NCI-H187 (cell line): ENCODE measurements at regions not wholly inside any gene's neighbourhood (a gene's known extent, or its start where the extent isn't known, plus 50 kb on each side); places are given as distances from the start of the nearest gene placed in this dataset.
"Not testable (repeated sequence)": the region's sequence is repeated elsewhere in the genome, so short reads cannot be mapped to it uniquely, and the experiment has no call there.

Experiments
- DNase-seq, 2 experiments: peaks; one replicate each; lab custom pipeline; 2025; lab: John Stamatoyannopoulos, UW

- DNase-seq, result no peak
Measured at GRCh38 chr10:33036670-33037069, 78.6 kb upstream of the ITGB1 start.

DNA sequence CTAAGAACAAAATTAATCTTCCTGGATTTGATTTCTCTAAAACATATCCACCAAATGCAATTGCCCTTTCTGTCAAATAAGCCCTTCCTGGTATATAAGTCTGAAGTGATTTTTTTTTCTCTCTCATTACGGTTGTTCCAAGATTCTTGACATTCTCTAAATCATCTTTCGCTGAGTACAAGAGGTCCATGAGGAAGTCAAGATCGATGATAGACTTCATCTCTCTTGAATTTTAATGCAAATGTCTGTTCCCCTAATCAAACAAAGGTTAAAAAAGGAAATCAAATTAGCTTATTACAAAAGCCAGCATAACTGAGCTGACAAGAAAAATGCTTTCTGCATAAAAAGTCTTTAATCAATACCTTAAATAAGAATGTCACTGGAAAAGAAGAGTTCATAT, 77.4 kb upstream of the ITGB1 start:
- DNase-seq, result no peak

DNA sequence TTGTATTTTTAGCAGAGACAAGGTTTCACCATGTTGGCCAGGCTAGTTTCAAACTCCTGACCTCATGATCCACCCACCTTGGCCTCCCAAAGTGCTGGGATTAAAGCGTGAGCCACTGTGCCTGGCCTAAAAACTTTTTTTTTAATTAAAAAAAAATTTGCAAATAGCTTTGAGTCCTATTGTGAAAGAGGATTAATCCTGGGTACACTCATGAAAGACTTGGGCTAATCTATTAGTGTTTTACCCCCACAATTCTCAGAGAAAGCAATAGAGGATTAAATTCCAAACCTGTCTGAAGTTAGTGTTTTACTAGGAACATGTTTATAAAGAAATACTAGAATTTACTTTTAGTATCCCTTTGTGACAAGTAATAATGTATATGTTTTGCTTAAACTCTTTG, 76.9 kb upstream of the ITGB1 start:
- DNase-seq, result no peak

DNA sequence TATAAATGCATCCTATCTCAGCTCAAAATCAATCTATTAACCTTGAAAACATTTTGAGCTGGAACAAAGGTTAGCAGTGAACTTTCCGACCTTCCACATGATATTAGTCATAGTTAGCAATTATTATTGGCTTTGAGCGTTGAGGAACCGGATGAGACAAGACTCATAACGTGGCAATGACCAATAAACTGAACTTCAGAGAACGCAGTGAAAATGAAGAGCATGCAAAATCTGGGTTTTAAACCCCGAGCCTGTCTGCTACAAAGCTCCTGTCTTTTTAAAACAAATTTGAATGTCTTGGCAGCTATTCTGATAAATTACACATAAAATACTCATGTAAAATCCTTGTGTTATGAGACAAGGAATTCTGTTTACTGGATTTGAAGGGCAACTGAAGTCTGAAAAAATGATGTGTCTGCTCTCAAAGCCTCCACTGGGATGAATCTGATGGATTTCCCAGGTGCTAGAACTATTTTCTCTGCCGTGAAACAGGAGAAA, 74.7 kb upstream of the ITGB1 start:
- DNase-seq, result no peak

DNA sequence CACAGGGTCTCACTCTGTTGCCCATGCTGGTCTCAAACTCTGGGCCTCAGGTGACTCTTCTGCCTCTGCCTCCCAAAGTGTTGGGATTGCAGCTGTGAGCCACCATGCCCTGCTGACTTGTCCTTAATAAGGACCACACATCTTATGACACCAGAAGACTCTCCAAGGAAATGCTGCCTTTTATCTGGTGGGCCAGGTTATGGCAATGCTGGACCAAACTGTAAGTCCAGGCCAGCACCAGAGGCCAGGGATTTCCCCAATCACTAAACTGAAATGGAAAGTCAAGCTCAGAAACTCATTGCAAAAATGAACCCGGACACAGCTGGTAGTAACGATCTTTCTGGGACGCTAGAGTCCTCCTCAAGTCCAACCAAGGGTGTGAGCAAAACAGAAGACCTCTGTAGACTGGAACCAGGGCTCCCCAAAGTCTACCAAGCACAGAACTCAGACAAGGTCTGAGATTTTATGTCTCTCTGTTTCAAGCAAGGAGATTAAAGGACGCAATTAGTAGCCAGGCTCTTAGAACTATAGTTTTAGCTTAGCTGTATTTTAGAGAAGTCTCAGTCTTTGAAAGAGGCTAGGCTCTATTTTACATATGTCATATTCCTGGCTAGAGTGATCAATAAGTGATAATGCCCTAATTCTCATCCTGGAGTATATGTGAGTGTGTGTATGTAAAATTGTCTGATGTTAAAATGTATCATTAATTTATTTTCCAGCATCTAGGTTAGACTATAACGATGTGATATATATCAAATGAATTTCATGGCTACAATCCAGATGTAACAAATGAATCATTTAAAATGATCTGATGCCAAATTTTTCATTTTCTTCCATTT, 74.0 kb upstream of the ITGB1 start:
- no peak for DNase-seq

- no peak for DNase-seq
Measured at GRCh38 chr10:33031171-33031570, 73.1 kb upstream of the ITGB1 start.

DNA sequence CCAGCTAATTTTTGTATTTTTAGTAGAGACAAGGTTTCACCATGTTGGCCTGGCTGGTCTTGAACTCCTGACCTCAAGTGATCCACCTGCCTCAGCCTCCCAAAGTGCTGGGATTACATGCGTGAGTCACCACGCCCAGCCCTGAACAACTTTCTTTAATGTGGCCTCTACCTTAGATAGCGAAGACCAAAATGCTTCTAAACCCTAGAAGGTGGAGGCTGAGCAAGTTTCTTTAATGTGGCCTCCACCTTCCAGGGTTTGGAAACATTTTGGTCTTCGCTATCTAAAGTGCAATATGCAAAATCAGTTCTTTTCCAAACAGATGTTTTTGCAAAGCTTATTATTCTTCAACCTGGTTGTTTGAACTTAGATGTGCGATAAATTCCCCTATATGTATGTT, 70.5 kb upstream of the ITGB1 start:
- DNase-seq, result not testable (repeated sequence)

DNA sequence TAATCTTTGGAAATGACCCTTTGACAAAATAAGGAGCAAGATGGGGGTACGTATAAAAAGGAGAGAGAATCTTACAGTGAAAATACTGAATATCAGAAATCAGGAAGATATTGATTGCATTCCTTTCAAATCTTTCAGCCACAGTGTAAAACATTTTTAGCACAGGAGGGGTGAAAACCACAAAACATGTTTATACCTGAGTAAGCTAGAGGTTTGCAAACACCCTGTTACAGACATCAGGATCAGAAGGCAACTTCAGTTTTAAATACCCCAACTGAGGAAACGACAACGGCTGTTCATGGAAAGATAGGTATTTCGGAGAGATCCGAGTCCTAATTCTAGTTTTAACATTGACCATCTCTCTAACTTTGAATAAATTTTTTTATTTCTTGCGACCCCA, 69.1 kb upstream of the ITGB1 start:
- DNase-seq, result no peak

GRCh38 chr10:33026422-33026821, 68.4 kb upstream of the ITGB1 start:
- DNase-seq, result no peak

DNA sequence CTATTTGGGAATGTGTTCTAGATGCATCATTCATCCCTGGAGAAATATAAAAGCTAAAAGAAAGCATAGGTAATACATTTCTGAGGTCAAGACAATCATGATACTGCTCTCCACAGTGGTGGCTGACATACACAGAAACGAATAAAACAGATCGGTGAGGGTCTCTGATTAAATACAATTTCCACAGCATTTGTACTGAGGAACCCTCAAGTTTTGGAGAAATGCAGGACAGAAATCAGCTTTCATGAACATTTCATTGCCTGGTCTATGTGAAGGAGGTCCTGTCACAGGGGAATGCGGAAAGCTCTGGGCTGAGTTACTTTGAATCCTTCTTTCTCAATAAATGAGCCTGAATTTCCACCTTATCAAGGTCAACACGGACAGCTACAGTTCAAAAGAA, 67.9 kb upstream of the ITGB1 start:
- no peak for DNase-seq

GRCh38 chr10:33025039-33025438, 67.0 kb upstream of the ITGB1 start:
- no peak for DNase-seq

GRCh38 chr10:33022691-33023090, 64.7 kb upstream of the ITGB1 start:
- no peak for DNase-seq

DNA sequence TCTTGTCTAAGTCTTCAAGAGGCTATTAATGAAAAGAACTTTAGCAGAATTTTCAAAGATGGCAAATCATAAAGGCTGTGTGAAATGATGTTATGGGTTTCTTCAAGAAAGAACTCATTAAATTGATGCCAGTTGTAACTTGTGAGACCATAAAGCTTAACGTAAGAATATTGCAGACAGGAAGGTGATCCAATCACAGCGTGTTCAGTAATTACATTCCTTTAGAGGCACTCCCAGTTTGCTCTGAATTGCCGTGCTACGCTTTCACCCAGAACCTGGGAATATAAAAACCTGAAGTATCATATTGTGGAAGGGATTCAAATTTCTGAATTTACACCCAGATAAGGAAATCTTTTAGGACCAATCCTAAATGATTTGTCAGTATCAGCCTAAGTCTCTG, 64.1 kb upstream of the ITGB1 start:
- DNase-seq, result no peak

- DNase-seq, result no peak
Measured at GRCh38 chr10:33016988-33017387, 59.0 kb upstream of the ITGB1 start.

GRCh38 chr10:33015761-33016547, 57.9 kb upstream of the ITGB1 start:
- DNase-seq, result no peak

DNA sequence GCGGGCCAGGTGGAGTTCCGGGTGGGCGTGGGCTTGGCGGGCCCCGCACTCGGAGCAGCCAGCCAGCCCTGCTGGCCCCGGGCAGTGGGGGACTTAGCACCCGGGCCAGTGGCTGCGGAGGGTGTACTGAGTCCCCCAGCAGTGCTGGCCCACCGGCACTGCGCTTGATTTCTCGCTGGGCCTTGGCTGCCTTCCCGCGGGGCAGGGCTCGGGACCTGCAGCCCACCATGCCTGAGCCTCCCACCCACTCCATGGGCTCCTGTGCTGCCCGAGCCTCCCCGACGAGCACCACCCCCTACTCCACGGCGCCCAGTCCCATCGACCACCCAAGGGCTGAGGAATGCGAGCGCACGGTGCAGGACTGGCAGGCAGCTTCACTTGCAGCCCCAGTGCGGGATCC, 55.3 kb upstream of the ITGB1 start:
- not testable (repeated sequence) for DNase-seq

GRCh38 chr10:33012306-33012705, 54.3 kb upstream of the ITGB1 start:
- DNase-seq, result no peak

DNA sequence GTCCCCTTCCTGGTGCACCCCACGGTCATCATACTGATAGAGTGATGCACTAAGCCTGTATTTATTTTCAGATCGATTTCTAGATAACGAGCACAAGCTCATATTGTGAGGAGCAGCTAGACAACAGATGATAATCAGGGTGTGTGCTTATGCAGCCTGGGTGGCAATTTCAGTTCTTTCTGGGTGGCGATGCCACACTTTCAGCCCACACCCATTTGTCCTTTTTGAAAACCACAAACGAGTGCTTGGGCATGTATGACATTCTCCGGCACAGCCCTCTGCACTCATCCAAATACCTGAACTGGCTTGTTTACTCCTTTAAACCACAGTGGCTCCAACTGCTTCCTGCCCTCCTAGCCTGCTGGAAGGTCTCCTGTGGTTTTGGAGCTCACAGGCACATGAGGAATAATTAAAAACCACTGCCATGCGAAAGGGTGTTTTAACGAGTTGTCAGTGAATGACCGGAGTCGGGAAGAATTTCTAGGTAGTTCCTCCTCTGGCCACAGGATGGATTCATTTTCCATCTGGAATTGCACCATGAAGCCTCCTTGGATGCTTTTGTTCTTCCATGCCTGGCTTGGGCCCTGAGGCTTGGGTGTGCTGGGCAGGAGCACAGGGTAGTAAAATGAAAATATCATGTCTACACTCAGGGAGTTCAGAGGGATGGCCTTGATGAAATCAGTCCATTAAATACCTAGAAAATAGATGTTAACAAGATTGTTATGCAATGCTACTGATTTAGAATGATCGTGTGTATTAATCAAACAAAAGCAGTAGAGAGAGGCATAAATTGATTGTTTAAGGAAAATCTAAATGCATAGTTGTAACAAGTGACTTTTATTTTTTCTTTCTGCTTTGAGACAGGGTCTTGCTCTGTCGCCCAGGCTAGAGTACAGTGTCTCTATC, 52.4 kb upstream of the ITGB1 start:
- DNase-seq, result peak in 1 of 2 experiments; percentile 6

DNA sequence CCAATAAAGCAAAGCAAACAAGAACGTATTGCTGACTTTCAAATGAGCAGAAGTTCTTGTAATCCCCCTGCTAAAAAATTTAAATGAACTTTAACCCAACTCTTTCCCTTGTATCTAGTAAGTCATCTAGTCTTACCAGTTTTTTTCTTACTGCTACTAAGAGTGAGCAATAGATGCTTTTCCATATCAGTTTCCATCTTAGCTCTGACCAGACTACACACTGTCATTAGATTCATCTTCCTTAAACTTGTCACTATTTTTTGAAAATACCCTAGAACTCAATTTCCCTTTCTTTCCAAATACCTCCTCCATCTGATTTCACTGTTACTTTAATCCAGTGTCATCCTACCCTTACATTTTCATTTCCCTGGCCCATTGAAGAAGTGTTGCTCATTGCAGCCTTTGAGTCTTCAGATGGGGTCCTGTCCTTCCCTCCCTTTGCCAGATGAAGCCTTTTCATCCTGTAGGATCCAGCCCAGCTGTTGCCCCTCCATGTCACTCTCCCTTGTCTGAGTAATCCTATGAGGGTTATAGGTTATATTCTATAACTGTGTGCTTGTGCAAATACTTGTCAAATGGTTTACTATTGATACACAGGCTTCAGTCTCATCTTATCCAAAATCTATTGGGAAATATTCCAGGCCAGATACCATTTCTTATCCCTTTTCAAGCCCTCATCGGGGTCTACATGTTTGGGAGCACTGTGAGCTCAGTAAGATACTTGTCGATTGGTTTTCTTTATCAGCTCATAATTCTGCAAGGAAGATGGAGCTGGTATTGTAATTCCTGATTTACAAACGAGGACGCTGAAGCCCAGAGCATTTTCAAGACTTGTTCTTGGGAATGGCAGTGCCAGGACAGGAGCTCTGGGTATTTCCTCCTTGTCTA, 51.5 kb upstream of the ITGB1 start:
- no peak for DNase-seq

- peak; percentile 13 to 19 for DNase-seq
Measured at GRCh38 chr10:33008499-33009243, 50.6 kb upstream of the ITGB1 start.
